NT2/D1 (cell line): ENCODE measurements at regions not wholly inside any gene's neighbourhood (a gene's known extent, or its start where the extent isn't known, plus 50 kb on each side); places are given as distances from the start of the nearest gene placed in this dataset.

Source experiments
- SUZ12 ChIP-seq: IDR thresholded peaks from 2 replicates; pipeline ENCODE4 v1.6.1; 2011; ENCODE audit not compliant: insufficient read length, insufficient read depth; ENCODE audit errors: extremely low read depth
- YY1 ChIP-seq: IDR thresholded peaks from 2 replicates; pipeline ENCODE4 v1.6.1; 2011; ENCODE audit not compliant: insufficient read length, insufficient read depth
- ZNF274 ChIP-seq: IDR thresholded peaks from 2 replicates; pipeline ENCODE4 v1.6.1; 2011; ENCODE audit warnings: mild to moderate bottlenecking, low read depth, low read length

DNA sequence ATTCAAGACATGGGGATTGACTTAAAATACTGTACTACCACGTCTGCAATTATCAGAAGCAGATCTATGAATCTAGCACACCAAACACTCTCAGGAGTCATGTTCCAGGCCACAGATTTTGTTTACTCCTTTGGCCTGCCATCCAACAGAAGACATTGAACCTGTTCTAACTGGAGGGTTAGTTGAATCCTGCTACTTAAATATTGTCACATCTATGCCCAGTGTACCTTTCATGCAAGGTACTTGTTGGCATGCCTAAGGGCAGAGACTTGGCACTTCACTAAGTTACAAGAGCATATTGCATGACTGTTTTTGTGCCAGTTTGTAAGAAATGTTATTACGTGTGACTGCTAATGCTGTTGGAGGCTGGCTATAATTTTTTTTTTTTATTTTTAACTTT is 126.9 kb upstream of the BCOR start:
- TF ChIP-seq SUZ12 (no peak), YY1 (no peak), ZNF274 (no peak)
